GM12878 (cell line): ENCODE measurements at regions not wholly inside any gene's neighbourhood (a gene's known extent, or its start where the extent isn't known, plus 50 kb on each side); places are given as distances from the start of the nearest gene placed in this dataset.

Source experiments
- ATF7 ChIP-seq: fragments of 450-650 bp; IDR thresholded peaks from 2 replicates; pipeline ENCODE4 v1.6.1; 2016; ENCODE audit warnings: low read depth, mild to moderate bottlenecking
- BACH1 ChIP-seq: fragments of 450-650 bp; IDR thresholded peaks from 2 replicates; pipeline ENCODE4 v1.6.1; 2017; ENCODE audit warnings: mild to moderate bottlenecking, borderline replicate concordance
- BCL11A ChIP-seq: IDR thresholded peaks from 2 replicates; pipeline ENCODE4 v1.6.1; 2011; ENCODE audit warnings: low read depth, low read length
- FOS ChIP-seq: IDR thresholded peaks from 3 replicates; pipeline ENCODE4 v1.6.1; 2011; ENCODE audit warnings: borderline replicate concordance; ENCODE audit not compliant: insufficient read length; ENCODE audit errors: extremely low read depth
- MTA3 ChIP-seq: IDR thresholded peaks from 2 replicates; pipeline ENCODE4 v1.6.1; 2012; ENCODE audit warnings: low read length, inconsistent platforms, borderline replicate concordance
- NFXL1 ChIP-seq: fragments of 450-650 bp; IDR thresholded peaks from 2 replicates; pipeline ENCODE4 v1.6.1; 2017; ENCODE audit warnings: antibody characterized with exemption, mild to moderate bottlenecking, borderline replicate concordance
- PKNOX1 ChIP-seq: fragments of 450-650 bp; IDR thresholded peaks from 2 replicates; pipeline ENCODE4 v1.6.1; 2016; ENCODE audit warnings: mild to moderate bottlenecking
- POLR2AphosphoS2 ChIP-seq: IDR thresholded peaks from 2 replicates; pipeline ENCODE4 v1.6.1; 2011; ENCODE audit warnings: low read depth, mild to moderate bottlenecking, low read length, improper control_type of control experiment, moderate library complexity
- RAD51 ChIP-seq: fragments of 450-650 bp; IDR thresholded peaks from 2 replicates; pipeline ENCODE4 v1.6.1; 2016; ENCODE audit warnings: moderate library complexity, mild to moderate bottlenecking, inconsistent platforms
- SMAD1 ChIP-seq: fragments of 450-650 bp; IDR thresholded peaks from 2 replicates; pipeline ENCODE4 v1.6.1; 2018; ENCODE audit warnings: mild to moderate bottlenecking, low read depth; ENCODE audit not compliant: partially characterized antibody
- ZBTB40 ChIP-seq: fragments of 450-650 bp; IDR thresholded peaks from 2 replicates; pipeline ENCODE4 v1.6.1; 2016; ENCODE audit warnings: mild to moderate bottlenecking, moderate library complexity, borderline replicate concordance

GRCh38 chrX:46328133-46328532 lies 217.1 kb downstream of the ZNF674 start (continued):
- TF ChIP-seq BCL11A (no peak), RAD51 (no peak), ATF7 (no peak), BACH1 (no peak), MTA3 (no peak), NFXL1 (no peak), FOS (no peak), ZBTB40 (no peak), SMAD1 (no peak), PKNOX1 (no peak), POLR2AphosphoS2 (no peak)
